Stimulated activated CD8-positive, alpha-beta memory T cell treated with anti-CD3 and anti-CD28 coated beads, Interleukin-2, amount 100 ng/mL, for 48 hours (primary cell): ENCODE measurements at regions not wholly inside any gene's neighbourhood (a gene's known extent, or its start where the extent isn't known, plus 50 kb on each side); places are given as distances from the start of the nearest gene placed in this dataset.

ENCODE experiments used
- DNase-seq, 2 donors: peaks; one replicate each; pipeline ENCODE4 v3.0.0-alpha.2; 2020; ENCODE audit warnings: low read depth in 2 of 2

- no peak for DNase-seq
Measured at GRCh38 chr9:75612754-75613153, 277.7 kb upstream of the PCSK5 start.

DNA sequence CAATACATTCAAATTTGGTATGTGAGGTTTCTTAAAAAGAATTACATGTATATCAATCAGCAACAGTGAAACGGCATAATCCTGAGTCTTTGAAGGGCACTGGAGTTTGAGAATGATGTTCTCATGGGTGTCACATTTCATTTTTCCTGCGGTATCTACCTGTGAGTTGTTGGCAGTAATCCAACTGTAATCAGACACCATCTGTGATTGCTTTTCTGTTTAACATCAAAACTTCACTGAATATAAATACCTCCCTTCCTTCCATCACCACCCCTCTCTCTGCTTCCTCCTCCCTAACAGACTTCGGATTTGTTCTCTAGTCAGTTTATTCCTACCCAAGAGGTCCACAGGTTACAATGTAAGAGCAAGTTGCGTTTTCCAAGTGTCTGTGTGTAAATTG is 275.2 kb upstream of the PCSK5 start:
- DNase-seq = no peak

DNA sequence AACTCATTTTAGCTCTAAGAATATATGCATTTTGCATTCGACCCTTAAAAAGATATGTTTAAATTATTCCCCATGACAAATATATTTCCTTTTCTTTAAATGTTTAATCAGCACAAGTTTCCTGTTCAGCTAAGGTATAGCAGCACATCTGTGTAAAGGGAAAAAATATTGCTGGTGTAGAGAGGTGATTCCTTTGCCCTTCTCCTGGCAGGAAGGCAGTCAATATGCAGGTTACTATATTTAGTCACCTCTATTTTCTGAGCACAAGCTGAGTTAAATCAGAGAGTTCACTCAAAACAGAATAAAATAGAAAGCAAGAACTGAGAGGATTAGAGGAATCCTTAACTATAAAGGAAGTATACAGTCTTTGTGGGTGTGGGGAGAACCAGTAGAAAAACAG is 274.4 kb upstream of the PCSK5 start:
- DNase-seq = no peak

DNA sequence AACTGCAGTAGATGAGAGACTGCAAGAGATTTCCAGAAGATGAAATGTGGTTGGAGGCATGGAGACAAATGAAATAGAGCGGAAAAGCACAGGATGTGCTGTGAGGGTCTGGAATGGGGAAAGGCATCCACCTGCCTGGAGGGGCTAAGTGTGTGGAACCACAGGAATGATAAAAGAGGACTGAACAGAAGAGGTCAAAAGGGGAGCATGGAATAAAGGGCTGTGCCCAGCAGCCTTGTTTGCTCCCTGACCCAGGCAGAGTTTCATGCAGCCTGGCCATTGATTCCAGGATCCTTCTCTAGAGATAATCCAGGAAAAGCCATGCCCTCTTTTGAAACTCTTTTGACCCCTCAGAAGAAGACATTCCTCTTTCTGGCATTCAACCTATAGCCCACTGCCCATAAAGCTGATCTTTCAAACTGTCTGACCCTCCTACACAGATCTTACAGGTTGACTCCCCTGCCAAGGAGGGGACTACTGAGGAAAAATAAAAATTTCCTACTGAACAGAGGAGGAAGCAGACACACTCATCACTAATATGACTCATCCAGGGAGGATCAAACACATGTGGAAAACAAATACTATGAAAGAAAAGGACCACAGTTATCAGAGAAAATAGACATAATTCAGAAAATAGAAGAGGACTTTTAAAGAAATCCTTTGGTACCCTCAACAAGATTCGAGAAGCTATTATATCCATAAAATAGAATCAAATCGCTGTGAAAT is 273.5 kb upstream of the PCSK5 start:
- DNase-seq = no peak

DNA sequence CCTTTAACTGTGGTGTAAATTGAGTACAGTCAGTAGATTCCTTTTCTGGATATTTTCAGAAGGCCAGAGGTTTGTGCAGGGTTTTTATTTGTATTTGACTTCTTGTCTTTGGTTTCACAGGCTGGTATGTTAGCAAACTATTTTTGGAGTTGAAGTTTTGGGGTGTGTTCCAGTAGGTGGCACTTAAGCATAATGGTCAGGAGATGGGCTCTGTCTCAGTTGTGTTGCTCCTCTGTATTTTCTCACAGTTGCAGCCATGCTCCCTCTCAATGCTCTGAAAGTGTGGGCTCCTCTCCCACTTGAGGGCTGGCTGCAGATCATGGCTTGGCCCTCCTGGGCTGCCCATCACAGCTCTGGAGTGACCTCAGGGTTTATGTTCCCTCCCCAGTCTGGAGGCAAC is 267.0 kb upstream of the PCSK5 start:
- DNase-seq = no peak

GRCh38 chr9:75624998-75625397 is 265.5 kb upstream of the PCSK5 start:
- no peak for DNase-seq

GRCh38 chr9:75626860-75627259 is 263.6 kb upstream of the PCSK5 start:
- DNase-seq = no peak

- no peak for DNase-seq
Measured at GRCh38 chr9:75628952-75629351, 261.5 kb upstream of the PCSK5 start.

DNA sequence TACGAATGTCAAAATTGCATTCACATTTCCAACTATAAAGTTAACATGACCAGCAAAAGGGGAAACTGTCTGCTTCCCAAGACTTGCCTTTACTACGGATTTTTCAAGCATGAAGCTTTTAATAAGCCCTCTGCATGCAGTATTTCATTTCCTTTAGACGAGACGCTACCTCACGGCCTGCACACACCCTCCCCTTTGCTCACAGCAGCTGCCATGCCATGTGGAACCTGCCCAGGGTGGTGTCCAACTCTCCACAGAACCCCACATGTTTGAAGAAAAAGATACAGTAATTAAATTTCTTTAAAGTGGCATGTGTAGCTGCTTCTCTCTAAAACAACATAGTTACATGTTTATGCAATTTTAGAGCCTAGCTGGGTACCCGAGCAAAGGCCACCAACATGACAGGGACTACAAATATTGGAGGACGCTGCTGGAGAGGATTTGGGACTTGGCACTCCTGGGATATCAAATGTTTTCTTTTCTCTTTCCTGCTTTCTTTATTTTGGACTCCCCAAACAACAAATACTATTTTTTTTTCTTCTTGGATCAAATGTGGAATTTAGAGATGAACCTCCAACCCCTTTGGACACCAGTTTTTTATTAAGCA is 256.9 kb upstream of the PCSK5 start:
- DNase-seq = no peak

DNA sequence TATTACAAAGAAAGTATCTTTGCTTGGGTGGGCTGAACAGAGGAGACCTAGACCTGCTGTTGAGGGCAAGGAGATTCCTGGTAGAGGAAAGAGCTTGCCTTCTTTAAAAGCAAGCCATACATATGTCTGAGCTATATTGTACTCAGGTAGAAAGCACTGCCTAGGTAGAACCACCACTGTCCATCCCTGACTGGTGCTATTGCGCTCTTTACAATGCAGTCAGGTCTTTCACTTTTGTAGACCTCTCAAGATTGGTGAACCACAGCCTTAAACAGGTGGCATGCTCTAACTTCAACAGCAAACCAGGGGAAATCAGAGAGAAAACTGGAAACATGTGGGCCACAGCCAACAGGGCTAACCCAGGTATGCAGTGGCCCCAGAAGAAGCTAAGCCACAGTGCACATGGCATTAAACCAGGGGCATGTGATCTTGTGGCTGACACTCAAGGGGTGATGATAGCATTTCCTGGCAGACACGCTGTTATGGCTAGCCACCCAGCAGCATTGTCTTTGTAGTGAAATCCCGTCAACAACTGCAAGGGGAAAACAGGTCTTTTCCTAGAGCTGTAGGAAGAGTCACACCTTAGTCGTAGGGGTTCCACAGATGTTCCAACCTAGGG is 253.9 kb upstream of the PCSK5 start:
- no peak for DNase-seq

DNA sequence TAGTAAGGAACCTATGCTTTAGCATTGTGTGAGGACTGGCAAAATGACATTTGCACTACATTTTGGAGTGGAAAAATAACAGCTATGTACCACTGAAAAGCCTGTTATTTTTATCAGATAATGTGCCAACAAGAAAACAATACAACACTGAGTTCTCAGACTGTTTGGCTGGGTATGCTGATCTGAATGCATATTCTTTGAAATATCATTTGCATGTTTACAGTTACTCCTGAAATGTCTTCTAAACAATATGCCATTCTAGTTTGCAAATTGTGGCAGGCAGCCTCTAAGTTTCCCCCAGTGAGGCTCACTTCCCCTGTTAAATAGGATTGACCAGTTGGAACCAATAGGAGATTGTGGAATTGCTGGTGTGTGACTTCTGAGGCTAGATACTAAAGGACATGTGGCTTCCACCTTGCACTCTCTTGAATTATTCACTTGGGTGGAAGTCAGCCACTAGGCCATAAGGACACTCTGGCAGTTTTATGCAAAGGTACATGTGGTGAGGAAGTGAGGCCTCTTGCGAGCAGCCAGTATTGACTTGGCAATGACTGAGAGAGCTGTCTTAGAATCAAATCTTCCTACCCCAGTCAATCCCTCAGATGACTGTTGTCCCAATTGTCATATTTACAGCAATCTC is 250.4 kb upstream of the PCSK5 start:
- DNase-seq = no peak

GRCh38 chr9:75642522-75642921 is 248.0 kb upstream of the PCSK5 start:
- DNase-seq = no peak

DNA sequence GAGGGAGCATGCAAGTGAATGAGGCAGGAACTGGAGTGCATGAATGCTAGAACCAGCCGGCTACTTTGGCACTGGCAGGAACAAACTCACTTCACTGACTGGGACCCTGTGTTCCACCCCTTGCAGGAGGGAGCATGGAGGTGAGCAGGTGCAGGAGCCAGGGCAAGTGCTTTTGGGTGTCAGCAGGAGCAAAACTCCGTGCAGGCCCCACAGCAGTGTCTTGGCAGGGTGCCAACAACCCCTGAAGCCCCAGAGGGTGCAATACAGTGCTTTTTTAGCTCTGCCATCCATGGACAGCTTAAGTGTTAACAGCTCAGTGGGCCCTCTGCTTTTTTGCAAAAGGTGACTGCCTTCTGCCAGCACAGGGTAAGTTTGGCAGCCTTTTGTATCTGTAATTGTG is 245.8 kb upstream of the PCSK5 start:
- no peak for DNase-seq

- DNase-seq = no peak
Measured at GRCh38 chr9:75648034-75648433, 242.4 kb upstream of the PCSK5 start.

DNA sequence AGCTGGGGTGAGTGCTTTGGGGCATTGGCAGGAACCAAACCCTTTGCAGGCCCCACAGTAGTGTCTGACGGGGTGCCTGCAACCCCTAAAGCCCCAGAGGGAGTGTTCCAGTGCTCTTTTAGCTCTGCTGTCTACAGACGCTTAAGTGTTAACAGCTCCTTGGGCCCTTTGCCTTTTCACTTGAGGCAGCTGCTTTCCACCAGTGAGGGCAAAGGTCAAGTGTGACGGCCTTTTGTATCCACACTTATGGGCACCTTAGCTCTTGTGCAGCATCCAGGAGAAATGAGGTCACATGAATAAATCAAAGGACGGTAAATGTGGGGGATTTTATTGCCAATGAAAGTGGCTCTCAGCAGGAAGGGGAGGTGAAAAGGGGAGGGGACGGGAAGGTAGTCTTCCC is 241.4 kb upstream of the PCSK5 start:
- no peak for DNase-seq

DNA sequence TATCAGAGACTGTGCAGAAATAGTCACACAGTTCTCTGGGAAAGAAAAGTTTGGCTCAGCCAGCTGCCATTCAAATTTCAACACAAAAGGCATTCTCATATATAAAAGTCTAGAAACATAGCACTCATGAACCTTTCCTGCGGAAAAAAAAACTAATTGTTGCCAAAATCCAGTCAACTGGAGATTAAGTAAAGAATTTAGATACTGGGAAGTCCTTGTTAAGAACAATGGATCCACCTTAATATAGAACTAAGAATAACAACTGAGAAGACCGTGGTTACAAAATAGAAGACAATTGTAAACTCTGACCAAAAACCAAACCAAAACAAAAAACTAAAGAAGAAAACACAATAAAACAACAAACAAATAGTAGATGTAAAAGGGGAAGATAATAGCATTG is 238.8 kb upstream of the PCSK5 start:
- no peak for DNase-seq

- no peak for DNase-seq
Measured at GRCh38 chr9:75653335-75653734, 237.1 kb upstream of the PCSK5 start.

GRCh38 chr9:75653750-75654149 is 236.7 kb upstream of the PCSK5 start:
- DNase-seq = no peak

DNA sequence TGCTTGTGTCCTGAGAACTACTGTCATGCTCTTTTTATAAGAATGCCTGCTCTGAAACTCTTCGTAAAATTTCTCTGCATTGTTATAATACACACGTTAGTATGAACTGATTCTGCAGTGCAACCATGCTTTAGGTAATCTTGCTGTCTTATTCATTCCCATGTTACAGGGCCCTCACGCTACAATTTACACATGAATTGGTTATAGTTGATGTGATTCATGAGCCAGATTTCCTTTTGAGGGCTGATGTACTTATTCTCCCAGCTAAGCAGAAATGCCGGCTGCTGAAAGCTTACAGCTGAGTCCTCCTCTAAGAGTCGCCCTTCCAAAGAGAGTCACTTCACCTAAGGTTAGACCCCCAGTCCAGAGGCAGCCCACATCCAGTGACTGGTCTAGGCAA is 233.5 kb upstream of the PCSK5 start:
- no peak for DNase-seq

DNA sequence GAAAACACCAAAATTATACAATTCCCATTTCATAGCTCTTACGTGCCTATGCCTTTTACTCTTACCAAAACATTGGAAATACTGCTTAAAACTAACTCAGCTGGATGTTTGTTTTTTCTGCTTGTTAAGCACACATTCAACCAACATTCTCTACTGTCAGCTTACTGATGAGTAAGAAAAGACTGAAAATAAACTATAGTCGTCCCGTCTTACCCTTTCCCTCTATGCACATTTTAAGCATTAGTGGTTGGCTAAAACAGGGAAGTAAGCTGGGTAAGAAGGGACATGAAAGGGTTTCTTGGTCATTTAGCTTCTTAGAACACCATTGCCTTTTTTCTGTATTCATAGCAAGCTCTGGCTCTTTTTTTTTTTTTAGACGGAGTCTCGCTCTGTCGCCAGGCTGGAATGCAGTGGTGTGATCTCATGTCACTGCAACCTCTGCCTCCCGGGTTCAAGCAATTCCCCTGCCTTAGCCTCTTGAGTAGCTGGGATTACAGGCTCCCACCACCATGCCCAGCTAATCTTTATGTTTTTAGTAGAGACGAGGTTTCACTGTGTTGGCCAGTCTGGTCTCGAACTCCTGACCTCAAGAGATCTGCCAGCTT is 232.1 kb upstream of the PCSK5 start:
- no peak for DNase-seq

DNA sequence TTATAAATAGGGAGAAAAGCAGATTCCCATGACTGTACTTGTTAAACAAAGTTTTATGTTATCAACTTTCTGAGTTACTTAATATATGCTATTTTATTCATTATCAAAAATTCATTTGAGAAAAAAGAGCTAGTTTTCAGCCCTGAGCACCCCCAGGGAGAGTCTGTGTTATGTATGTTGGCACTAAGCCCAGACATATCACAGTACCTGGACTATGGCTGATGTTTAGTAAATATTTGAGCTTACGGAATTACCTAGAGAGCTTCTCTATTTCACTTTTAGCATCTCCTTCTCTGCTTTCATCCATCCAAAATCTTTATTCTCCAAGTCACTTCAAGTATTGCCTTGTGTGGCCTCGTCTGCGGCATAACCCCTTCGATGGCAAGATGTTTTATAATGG is 225.9 kb upstream of the PCSK5 start:
- no peak for DNase-seq

- DNase-seq = no peak
Measured at GRCh38 chr9:75666856-75667554, 223.5 kb upstream of the PCSK5 start.
